ENCODE measurements at regions not wholly inside any gene's neighbourhood (a gene's known extent, or its start where the extent isn't known, plus 50 kb on each side); places are given as distances from the start of the nearest gene placed in this dataset.

DNA sequence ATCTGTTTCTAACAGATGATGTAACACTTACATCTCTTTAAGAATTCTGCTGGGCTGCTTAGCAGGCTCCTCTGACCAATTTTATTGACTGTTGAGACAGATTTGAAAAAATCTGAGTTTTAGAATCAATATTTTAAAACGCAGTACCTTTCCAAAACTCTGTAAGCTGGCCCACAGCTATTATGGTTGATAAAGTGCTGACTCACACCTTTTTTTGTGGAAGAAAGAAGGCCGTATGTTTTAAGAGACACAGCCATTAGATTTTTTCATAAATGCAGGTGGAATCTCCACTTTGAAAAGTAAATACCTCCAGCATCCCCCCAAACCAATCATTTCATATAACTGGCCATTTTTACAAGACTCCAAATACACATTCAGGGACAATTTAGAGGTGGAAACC is 82.2 kb downstream of the TBXT start:
- Histone ChIP-seq H3K9me3 (ENCODE audit: low read depth, low read length) (no peaks in the 10 kb centered on the region), H3K4me1 (ENCODE audit: insufficient read depth, low read length) (no peaks in the 10 kb centered on the region), H4K20me1 (ENCODE audit: insufficient read depth, low read length) (no peaks in the 10 kb centered on the region), H3K27me3 (ENCODE audit: insufficient read depth, low read length) (no peaks in the 10 kb centered on the region), H3K79me2 (ENCODE audit: insufficient read depth, low read length) (no peaks in the 10 kb centered on the region), H3K4me3 (ENCODE audit: insufficient read depth, low read length) (no peak overlapping the region), H3K4me2 (ENCODE audit: insufficient read depth, low read length) (no peak overlapping the region), H2AFZ (ENCODE audit: low read length) (no peak overlapping the region), H3K27ac (ENCODE audit: low read depth, low read length) (no peak overlapping the region), H3K36me3 (ENCODE audit: insufficient read depth, low read length) (no peaks in the 10 kb centered on the region)
- TF ChIP-seq, protein P1, sequence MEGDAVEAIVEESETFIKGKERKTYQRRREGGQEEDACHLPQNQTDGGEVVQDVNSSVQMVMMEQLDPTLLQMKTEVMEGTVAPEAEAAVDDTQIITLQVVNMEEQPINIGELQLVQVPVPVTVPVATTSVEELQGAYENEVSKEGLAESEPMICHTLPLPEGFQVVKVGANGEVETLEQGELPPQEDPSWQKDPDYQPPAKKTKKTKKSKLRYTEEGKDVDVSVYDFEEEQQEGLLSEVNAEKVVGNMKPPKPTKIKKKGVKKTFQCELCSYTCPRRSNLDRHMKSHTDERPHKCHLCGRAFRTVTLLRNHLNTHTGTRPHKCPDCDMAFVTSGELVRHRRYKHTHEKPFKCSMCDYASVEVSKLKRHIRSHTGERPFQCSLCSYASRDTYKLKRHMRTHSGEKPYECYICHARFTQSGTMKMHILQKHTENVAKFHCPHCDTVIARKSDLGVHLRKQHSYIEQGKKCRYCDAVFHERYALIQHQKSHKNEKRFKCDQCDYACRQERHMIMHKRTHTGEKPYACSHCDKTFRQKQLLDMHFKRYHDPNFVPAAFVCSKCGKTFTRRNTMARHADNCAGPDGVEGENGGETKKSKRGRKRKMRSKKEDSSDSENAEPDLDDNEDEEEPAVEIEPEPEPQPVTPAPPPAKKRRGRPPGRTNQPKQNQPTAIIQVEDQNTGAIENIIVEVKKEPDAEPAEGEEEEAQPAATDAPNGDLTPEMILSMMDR (IDR thresholded peaks at IDR 0.05; ENCODE audit: extremely low read depth, low read depth, low read length) = no peak
- DNase-seq (ENCODE audit: insufficient read length, low spot score, missing footprints) = no peak

- H3K4me1 ChIP-seq (ENCODE audit: insufficient read depth, low read length) = no peaks in the 10 kb centered on the region
- TF ChIP-seq, protein P1 (IDR thresholded peaks at IDR 0.05; ENCODE audit: extremely low read depth, low read depth, low read length) = no peak
- no peaks in the 10 kb centered on the region for H4K20me1 ChIP-seq (ENCODE audit: insufficient read depth, low read length)
- H3K36me3 ChIP-seq (ENCODE audit: insufficient read depth, low read length) = no peaks in the 10 kb centered on the region
- H3K27me3 ChIP-seq (ENCODE audit: insufficient read depth, low read length) = no peaks in the 10 kb centered on the region
- no peak for DNase-seq (ENCODE audit: insufficient read length, low spot score, missing footprints)
- no peak overlapping the region for H3K4me3 ChIP-seq (ENCODE audit: insufficient read depth, low read length)
- H3K79me2 ChIP-seq (ENCODE audit: insufficient read depth, low read length) = no peaks in the 10 kb centered on the region
- no peak overlapping the region for H3K27ac ChIP-seq (ENCODE audit: low read depth, low read length)
- no peak overlapping the region for H3K4me2 ChIP-seq (ENCODE audit: insufficient read depth, low read length)
- H2AFZ ChIP-seq (ENCODE audit: low read length) = no peak overlapping the region
- H3K9me3 ChIP-seq (ENCODE audit: low read depth, low read length) = no peaks in the 10 kb centered on the region
These were observed 82.7 kb downstream of the TBXT start for GRCh38 chr6:166084951-166085350.

DNA sequence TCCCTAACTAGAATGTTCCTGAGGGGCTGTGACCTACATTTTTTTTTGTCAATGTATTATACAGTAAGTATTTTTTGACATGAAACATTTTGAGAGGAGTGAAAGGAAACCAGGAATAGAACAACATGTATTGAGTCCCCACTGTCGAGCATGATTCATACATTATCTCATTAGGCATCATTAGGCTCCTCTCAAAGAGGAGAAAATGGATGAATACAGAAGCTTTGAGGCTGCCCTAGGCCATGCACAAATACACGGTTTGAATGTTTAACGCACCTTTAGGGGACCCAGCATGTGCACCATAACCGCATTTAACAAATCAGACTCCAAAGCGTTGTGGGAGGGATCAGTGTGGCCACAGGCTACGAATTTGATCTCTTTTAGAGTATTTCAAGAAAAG is 87.8 kb downstream of the TBXT start:
- Histone ChIP-seq H4K20me1 (ENCODE audit: insufficient read depth, low read length) (no peaks in the 10 kb centered on the region), H3K27me3 (ENCODE audit: insufficient read depth, low read length) (peaks cover 5% of the 10 kb centered on the region), H3K4me1 (ENCODE audit: insufficient read depth, low read length) (peaks cover 14% of the 10 kb centered on the region), H3K79me2 (ENCODE audit: insufficient read depth, low read length) (no peaks in the 10 kb centered on the region), H2AFZ (ENCODE audit: low read length) (no peak overlapping the region), H3K4me3 (ENCODE audit: insufficient read depth, low read length) (no peak overlapping the region), H3K27ac (ENCODE audit: low read depth, low read length) (no peak overlapping the region), H3K9me3 (ENCODE audit: low read depth, low read length) (no peaks in the 10 kb centered on the region), H3K4me2 (ENCODE audit: insufficient read depth, low read length) (no peak overlapping the region), H3K36me3 (ENCODE audit: insufficient read depth, low read length) (no peaks in the 10 kb centered on the region)
- no peak for DNase-seq (ENCODE audit: insufficient read length, low spot score, missing footprints)
- TF ChIP-seq, protein P1 (IDR thresholded peaks at IDR 0.05; ENCODE audit: extremely low read depth, low read depth, low read length) = no peak

DNA sequence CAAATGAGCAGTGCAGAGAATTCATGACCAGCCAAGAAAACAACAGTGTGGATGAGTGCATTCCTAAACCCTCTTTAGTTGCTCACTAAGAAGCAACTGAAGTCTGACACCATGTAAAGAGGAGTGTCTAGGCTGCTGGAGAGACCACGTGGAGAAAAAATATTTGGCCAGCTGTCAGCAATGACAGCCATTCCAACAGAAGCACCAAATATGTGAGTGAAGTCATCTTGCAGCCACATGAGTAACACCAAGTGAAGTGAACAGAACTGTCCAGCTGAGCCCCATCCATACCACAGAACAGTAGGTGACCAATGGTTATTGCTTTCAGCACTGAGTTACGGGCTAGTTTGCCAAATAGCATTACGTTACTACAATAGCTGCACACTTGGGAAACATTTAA is 89.4 kb downstream of the TBXT start:
- no peak overlapping the region for H3K4me3 ChIP-seq (ENCODE audit: insufficient read depth, low read length)
- H3K79me2 ChIP-seq (ENCODE audit: insufficient read depth, low read length) = no peaks in the 10 kb centered on the region
- no peaks in the 10 kb centered on the region for H3K9me3 ChIP-seq (ENCODE audit: low read depth, low read length)
- TF ChIP-seq, protein P1 (IDR thresholded peaks at IDR 0.05; ENCODE audit: extremely low read depth, low read depth, low read length) = no peak
- H4K20me1 ChIP-seq (ENCODE audit: insufficient read depth, low read length) = no peaks in the 10 kb centered on the region
- peaks cover 14% of the 10 kb centered on the region for H3K4me1 ChIP-seq (ENCODE audit: insufficient read depth, low read length)
- H3K36me3 ChIP-seq (ENCODE audit: insufficient read depth, low read length) = no peaks in the 10 kb centered on the region
- peak overlapping the region; percentile 38 for H3K4me2 ChIP-seq (ENCODE audit: insufficient read depth, low read length)
- peak overlapping the region; percentile 41 for H2AFZ ChIP-seq (ENCODE audit: low read length)
- H3K27me3 ChIP-seq (ENCODE audit: insufficient read depth, low read length) = peaks cover 14% of the 10 kb centered on the region
- DNase-seq (ENCODE audit: insufficient read length, low spot score, missing footprints) = no peak
- peak overlapping the region; percentile 25 for H3K27ac ChIP-seq (ENCODE audit: low read depth, low read length)

Data from osteoblast (primary cell).